NCI-H2227 treated with DMSO at 0.1 percent for 48 hours (cell line): ENCODE measurements at regions not wholly inside any gene's neighbourhood (a gene's known extent, or its start where the extent isn't known, plus 50 kb on each side); places are given as distances from the start of the nearest gene placed in this dataset.

Experiments used
- DNase-seq: peaks from one replicate; lab custom pipeline; 2025; lab: John Stamatoyannopoulos, UW

DNA sequence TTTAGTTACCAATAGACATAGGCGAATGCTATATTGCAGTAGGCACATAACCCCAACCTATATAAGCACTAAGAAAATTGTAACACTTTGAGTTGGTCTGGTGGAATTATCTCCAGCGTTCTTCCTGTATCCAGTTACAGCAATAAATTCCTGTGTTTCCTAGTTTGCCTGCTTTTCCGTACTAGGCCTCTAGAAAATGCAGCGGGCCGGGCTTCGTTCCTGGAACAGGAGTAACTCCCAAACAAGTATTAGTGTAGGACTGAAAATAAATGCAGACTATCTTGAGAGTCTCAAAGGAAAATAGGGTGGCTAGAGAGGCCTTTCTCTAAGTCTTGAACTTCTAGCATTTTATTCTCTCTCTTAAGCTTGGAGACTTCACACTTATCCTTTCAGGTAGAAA lies 159.8 kb downstream of the OR13H1 start:
- no peak for DNase-seq

GRCh38 chrX:131704136-131704695 lies 160.3 kb downstream of the OR13H1 start:
- peak; percentile 97 for DNase-seq

- no peak for DNase-seq
Observed at GRCh38 chrX:131709553-131709952, 165.7 kb downstream of the OR13H1 start.

- DNase-seq, result no peak
Observed at GRCh38 chrX:131711478-131711867, 167.6 kb downstream of the OR13H1 start.

GRCh38 chrX:131723646-131724045 lies 179.8 kb downstream of the OR13H1 start:
- no peak for DNase-seq

GRCh38 chrX:131724292-131724691 lies 180.4 kb downstream of the OR13H1 start:
- DNase-seq, result no peak

DNA sequence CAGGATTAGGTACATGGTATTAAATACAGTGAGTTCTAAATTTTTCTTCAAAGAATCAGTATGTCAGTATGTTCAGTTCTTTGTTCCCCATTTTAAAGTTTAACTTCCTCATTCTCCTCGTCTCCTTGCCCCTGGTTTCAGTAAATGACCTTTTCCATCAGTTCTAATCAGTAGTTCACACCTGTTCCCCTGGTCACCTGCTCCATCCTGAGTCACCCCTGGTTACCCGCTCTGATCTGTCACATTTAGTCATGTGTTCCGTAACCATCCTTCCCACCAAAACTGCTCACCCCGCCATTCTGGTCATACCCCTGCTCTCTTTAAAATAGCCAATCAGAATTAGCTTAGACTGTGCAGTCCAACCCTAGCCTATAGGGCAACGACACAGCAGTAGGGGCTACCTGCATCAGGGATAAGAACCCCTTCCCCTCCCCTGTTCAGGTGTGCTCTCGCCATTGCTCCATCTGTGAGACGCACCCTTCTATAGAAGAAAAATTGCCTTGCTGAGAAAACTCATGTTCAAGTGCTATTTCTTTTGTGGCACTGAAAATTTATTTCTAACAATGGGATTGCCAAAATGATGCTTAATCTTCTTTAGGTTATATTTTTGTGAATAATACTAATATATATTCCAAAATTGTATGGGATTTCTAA lies 181.3 kb downstream of the OR13H1 start:
- DNase-seq, result no peak

DNA sequence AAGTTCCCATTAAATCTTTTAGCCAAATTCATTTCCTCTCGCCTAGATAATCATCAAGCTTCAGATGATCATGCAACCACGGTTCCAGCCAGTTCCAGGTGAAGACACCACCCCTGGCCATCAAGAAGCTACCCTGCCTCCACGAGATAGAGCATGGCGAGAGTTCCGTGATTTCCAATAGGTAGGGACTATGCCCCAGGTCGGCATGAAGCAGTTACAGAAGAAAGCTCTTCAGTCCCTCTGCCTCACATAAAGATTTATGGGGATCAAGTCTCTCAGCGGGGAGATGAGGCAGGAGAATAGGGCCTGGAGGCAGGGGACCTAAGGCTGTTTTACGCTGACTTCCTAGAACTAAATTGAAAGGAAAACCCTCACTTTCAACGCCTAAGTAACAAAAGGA lies 183.9 kb downstream of the OR13H1 start:
- no peak for DNase-seq

- DNase-seq, result peak; percentile 18
Observed at GRCh38 chrX:131728295-131729145, 184.6 kb downstream of the OR13H1 start.

GRCh38 chrX:131729295-131729694 lies 185.4 kb downstream of the OR13H1 start:
- DNase-seq, result peak; percentile 34

GRCh38 chrX:131734621-131735020 lies 190.7 kb downstream of the OR13H1 start:
- peak; percentile 51 for DNase-seq

GRCh38 chrX:131735127-131735526 lies 191.3 kb downstream of the OR13H1 start:
- DNase-seq, result no peak

GRCh38 chrX:131739823-131740222 lies 195.9 kb downstream of the OR13H1 start:
- DNase-seq, result no peak

DNA sequence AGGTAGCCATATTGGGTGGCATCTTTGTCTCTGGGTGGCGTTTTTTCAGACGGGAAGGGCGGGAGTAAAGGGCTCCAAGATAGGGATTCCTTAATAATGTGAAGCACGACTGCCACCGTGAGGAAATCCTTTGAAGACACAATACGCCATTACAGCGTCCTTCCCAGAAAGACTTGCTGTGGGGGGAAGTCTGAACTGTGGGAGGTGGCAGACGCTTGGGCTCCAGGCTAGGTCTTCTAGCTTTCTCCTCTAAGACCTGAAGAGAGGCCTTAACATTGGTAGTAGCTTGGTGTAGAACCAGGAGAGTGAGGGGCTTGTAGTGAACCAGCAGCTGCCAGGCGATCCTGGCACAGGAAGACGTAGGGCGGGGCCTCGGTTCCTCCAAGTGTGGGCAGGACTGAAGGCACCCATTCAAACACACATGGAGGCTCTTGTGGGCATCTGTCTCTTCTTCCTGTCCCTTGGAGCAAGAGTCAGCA lies 197.3 kb downstream of the OR13H1 start:
- no peak for DNase-seq

DNA sequence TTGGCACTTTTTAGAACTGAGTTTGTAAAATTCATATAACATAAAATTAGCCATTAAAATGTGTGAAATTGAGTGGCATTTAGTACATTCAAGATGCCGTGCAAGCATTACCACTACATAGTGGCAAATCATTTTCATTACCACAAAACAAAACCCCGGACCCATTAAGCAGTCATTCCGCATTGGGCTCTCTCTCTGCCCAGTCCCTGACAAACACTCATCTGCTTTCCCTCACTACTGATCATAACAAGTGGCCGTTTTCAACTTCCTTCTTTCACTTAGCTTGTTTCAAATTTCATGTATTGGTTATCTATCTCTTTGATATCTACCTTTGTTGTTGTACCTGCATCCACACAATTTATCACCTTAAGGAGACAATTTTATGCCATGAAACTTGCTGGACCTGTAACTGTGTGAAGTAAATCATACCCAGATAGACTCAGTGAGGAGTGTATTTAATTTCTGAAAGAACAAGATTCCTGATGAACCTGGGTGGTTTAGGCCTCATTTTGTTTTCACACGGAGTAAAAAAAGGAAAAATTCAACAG lies 202.1 kb downstream of the OR13H1 start:
- peak; percentile 50 for DNase-seq

DNA sequence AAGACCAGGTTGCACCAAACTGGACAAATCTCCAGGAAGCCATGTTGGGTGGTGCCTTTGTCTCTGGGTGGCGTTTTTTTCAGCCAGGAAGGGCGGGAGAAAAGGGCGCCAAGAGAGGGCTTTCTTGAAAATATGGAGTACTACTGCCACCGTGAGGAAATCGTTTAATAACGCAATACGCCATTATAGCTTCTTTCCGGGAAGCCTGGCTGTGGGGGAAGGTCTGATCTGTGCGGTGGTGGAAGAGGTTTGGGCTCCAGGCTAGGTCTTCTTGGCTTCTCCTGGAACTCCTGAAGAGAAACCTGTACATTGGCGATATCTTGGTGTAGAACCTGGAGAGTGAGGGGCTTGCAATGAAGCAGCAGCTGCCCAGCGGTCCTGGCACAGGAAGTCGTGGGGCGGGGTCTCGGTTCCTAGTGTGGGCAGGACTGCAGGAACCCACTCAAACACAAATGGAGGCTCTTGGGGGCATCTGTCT lies 202.7 kb downstream of the OR13H1 start:
- peak; percentile 89 for DNase-seq

- DNase-seq, result peak; percentile 76
Observed at GRCh38 chrX:131747173-131747572, 203.3 kb downstream of the OR13H1 start.

DNA sequence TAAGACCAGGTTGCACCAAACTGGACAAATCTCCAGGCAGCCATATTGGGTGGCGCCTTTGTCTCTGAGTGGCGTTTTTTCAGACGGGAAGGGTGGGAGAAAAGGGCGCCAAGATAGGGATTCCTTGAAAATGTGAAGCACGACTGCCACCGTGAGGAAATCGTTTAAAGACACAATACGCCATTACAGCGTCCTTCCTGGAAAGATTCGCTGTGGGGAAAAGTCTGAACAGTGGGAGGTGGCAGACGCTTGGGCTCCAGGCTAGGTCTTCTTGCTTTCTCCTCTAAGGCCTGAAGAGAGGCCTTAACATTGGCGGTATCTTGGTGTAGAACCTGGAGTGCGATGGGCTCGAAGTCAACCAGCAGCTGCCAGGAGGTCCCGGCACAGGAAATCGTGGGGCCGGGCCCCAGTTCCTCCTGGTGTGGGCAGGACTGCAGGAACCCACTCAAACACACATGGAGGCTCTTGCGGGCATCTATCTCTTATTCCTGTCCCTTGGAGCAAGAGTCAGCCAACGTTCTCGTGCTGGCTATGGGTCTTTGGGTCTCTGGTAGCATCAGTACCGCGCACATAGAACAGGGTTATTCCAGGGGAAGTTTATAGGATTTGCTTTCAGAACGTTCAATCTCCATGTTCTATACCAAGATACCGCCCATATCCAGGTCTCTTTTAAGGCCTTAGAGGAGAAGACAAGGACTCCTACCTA lies 208.8 kb downstream of the OR13H1 start:
- no peak for DNase-seq

DNA sequence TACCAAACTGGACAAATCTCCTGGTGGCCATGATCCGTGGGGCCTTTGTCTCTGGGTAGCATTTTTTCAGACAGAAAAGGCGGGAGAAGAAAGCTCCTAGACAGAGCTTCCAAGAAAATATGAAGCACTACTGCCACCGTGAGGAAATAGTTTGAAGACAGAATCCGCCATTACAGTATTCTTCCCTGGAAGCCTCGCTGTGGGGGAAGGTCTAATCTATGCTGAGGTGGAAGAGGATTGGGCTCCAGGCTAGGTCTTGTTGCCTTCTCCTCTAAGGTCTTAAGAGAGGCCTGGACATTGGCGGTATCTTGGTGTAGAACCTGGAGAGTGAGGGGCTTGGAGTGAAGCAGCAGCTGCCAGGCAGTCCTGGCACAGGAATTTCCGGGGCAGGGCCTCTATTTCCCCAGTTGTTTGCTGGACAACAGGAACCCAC lies 218.9 kb downstream of the OR13H1 start:
- DNase-seq, result peak; percentile 54

DNA sequence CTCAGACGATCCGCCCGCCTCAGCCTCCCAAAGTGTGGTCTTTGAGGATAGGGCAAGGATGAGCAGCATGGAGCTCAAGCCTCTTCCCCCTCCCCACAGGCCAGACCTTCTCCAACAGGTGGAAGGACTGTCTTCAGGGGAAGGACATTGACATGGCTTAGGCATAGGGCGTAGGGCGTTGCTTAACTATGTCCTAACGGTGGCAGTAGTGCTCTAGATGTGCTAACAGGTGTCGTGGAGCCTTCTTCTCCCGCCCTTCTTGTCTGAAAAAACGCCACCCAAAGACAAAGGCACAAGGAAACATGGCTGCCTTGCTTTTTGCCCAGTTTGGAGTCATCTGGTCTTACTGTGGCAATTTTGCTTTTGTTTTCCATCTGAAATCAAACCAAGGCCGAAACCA lies 219.8 kb downstream of the OR13H1 start:
- DNase-seq, result no peak

- DNase-seq, result no peak
Observed at GRCh38 chrX:131764216-131764615, 220.3 kb downstream of the OR13H1 start.
